PFSK-1 (cell line): ENCODE measurements at regions not wholly inside any gene's neighbourhood (a gene's known extent, or its start where the extent isn't known, plus 50 kb on each side); places are given as distances from the start of the nearest gene placed in this dataset.

Experiments
- FOXP2 ChIP-seq: optimal IDR thresholded peaks from 2 replicates; pipeline ENCODE3; 2011; ENCODE audit warnings: borderline replicate concordance, control low read depth, inconsistent platforms; ENCODE audit not compliant: insufficient read depth; ENCODE audit errors: extremely low read length, extremely low read depth
- POLR2AphosphoS5 ChIP-seq: IDR thresholded peaks from 2 replicates; pipeline ENCODE4 v1.6.1; 2012; ENCODE audit warnings: low read depth, mild to moderate bottlenecking, control low read depth, low read length, moderate library complexity
- SIN3A ChIP-seq: IDR thresholded peaks from 2 replicates; pipeline ENCODE4 v1.6.1; 2012; ENCODE audit warnings: mild to moderate bottlenecking, low read length, moderate library complexity, borderline replicate concordance; ENCODE audit not compliant: insufficient read depth
- TAF1 ChIP-seq: IDR thresholded peaks from 2 replicates; pipeline ENCODE4 v1.6.1; 2012; ENCODE audit warnings: low read length, control low read depth, borderline replicate concordance; ENCODE audit not compliant: insufficient read depth
- TF ChIP-seq, protein P1 (sequence below), 2 experiments: IDR thresholded peaks; 2 replicates each; pipeline versions ENCODE4 v1.6.1 to v1.8.0; 2011 to 2012; ENCODE audit warnings: low read depth in 2 of 2, low read length in 2 of 2, control low read depth in 1 of 2, inconsistent platforms in 1 of 2, mild to moderate bottlenecking in 1 of 2, moderate library complexity in 1 of 2; ENCODE audit not compliant: insufficient read depth in 1 of 2

DNA sequence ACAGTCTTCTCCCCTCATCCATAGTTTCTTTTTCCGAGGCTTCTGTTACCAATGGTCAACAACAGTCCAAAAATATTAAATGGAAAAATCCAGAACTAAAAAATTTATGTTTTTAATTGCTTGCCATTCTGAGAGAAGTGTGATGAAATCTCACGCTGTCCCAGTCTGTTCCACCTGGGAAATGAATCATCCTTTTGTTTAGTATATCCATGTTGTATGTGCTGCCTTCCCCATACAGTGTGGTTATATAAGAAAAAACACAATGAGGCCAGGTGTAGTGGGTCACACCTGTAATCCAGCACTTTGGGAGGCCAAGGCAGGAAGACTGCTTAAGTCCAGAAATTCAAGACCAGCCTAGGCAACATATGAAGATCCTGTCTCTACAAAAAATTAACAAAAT, 161.6 kb downstream of the CHIC2 start:
- no peak for TF ChIP-seq SIN3A
- TF ChIP-seq, protein P1, sequence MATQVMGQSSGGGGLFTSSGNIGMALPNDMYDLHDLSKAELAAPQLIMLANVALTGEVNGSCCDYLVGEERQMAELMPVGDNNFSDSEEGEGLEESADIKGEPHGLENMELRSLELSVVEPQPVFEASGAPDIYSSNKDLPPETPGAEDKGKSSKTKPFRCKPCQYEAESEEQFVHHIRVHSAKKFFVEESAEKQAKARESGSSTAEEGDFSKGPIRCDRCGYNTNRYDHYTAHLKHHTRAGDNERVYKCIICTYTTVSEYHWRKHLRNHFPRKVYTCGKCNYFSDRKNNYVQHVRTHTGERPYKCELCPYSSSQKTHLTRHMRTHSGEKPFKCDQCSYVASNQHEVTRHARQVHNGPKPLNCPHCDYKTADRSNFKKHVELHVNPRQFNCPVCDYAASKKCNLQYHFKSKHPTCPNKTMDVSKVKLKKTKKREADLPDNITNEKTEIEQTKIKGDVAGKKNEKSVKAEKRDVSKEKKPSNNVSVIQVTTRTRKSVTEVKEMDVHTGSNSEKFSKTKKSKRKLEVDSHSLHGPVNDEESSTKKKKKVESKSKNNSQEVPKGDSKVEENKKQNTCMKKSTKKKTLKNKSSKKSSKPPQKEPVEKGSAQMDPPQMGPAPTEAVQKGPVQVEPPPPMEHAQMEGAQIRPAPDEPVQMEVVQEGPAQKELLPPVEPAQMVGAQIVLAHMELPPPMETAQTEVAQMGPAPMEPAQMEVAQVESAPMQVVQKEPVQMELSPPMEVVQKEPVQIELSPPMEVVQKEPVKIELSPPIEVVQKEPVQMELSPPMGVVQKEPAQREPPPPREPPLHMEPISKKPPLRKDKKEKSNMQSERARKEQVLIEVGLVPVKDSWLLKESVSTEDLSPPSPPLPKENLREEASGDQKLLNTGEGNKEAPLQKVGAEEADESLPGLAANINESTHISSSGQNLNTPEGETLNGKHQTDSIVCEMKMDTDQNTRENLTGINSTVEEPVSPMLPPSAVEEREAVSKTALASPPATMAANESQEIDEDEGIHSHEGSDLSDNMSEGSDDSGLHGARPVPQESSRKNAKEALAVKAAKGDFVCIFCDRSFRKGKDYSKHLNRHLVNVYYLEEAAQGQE (IDR thresholded peaks at IDR 0.05; ENCODE audit: insufficient read depth in 1 of 2, low read depth in 2 of 2, low read length in 2 of 2) = no peak
- TF ChIP-seq POLR2AphosphoS5 = no peak
- TF ChIP-seq FOXP2 = no peak
- TF ChIP-seq TAF1 = no peak

DNA sequence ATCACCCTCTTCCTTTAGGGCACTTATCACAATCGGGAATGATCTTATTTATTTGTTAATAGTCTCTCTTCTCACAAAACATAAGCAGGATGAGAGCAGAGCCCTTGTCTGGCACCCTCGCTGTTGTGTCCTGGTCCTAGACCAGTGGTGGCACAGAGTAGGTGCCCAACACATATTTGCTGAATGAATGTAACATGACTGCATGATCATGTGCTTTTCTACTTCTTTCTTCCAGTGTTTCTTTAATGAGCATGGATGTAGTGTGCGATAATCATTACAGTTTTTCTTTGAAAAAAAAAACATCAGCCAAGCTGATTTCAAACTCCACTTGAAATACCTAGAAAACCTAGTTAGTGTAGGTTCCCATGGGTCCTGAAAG, 164.1 kb downstream of the CHIC2 start:
- TF ChIP-seq FOXP2 = no peak
- no peak for TF ChIP-seq TAF1
- TF ChIP-seq POLR2AphosphoS5 = no peak
- TF ChIP-seq, protein P1 (IDR thresholded peaks at IDR 0.05; ENCODE audit: insufficient read depth in 1 of 2, low read depth in 2 of 2, low read length in 2 of 2) = no peak
- no peak for TF ChIP-seq SIN3A

DNA sequence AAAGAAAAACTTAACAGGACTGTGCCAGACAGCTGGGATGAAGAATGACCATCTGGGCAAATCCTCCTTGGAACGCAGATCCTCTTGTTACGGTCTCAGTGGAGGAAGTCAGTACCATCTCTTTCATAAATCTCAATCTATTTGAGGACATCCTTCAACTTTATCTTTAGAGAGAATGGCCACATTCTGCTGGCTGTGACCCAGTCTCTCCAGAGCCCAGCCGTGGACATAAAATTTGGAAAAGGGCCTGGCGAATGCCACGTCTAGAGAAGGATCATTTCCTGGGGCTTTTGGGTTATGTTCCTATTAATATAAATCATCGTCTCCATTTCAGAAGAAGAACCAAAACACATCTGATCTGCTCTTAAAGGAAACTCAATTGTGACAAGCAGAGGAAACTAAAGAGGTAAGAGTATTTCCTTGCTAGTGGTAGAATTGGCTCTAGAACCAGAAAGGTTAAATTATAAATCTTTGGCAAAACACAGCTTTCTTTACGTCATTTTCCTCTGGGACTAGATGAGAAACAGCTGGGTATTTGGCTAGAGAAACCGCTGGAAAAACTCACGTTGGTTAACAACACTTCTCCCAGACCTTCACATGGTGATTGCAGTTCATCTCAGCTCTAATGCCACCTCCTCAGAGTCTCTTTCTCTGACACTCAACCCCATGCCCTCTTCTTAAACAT, 164.7 kb downstream of the CHIC2 start:
- no peak for TF ChIP-seq TAF1
- TF ChIP-seq, protein P1 (IDR thresholded peaks at IDR 0.05; ENCODE audit: insufficient read depth in 1 of 2, low read depth in 2 of 2, low read length in 2 of 2) = no peak
- no peak for TF ChIP-seq SIN3A
- no peak for TF ChIP-seq POLR2AphosphoS5
- no peak for TF ChIP-seq FOXP2

DNA sequence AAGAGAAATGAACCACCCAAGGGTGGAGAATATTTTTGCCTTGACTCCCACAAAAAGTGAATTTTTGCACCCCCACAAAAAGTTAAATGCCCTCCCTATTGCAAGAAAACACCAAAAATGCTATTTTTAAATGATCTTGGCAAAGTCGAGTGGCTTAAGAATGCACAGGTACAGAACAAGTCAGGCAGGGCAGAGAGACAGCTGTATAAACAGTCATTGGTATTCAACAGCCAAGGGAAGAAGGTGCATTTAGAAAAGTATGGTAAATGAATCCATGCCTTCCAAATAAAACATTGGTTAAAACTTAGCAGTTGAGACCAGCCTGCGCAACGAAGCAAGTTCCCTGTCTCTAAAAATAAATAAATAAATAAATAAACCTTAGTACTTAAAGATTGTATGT, 169.3 kb downstream of the CHIC2 start:
- TF ChIP-seq SIN3A = no peak
- TF ChIP-seq POLR2AphosphoS5 = no peak
- no peak for TF ChIP-seq TAF1
- no peak for TF ChIP-seq FOXP2
- TF ChIP-seq, protein P1 (IDR thresholded peaks at IDR 0.05; ENCODE audit: insufficient read depth in 1 of 2, low read depth in 2 of 2, low read length in 2 of 2) = no peak

DNA sequence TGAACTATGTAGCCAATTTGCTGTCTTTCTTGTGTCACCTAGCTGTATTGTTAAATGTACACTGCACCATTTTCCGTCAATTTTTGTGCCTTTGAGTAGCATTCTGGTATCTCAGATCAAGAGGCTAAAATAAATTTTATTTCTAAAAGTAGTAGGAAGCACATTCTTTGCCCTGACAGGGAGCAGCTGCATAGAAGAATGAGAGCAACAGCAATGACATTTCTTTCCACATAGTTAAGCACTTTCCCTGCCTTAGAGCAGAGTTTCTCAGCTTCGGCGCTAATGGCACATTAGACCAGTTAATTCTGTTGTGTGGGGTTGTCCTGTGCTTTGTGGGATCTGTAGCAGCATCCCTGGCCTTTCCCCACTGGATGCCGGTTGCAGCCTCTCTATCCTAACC, 173.9 kb downstream of the CHIC2 start:
- no peak for TF ChIP-seq TAF1
